Fibroblast of lung (primary cell): ENCODE measurements at regions not wholly inside any gene's neighbourhood (a gene's known extent, or its start where the extent isn't known, plus 50 kb on each side); places are given as distances from the start of the nearest gene placed in this dataset.
"Not testable (repeated sequence)": the region's sequence is repeated elsewhere in the genome, so short reads cannot be mapped to it uniquely, and the experiment has no call there.

Source experiments
- DNase-seq, 2 donors: peaks; one replicate each; pipeline versions ENCODE4 v3.0.0 to v3.0.0-alpha.2; 2010; ENCODE audit warnings: low read depth in 2 of 2
- H2AFZ ChIP-seq: 2 replicates; pipeline ENCODE4 v1.5.1; 2012; ENCODE audit warnings: low read length, control low read depth, inconsistent platforms
- H3K27ac ChIP-seq: 2 replicates; pipeline ENCODE4 v1.5.1; 2011; ENCODE audit warnings: low read length, control low read depth; ENCODE audit not compliant: insufficient read depth
- H3K27me3 ChIP-seq: 2 replicates; pipeline ENCODE4 v1.5.1; 2011; ENCODE audit warnings: mild to moderate bottlenecking, low read length; ENCODE audit not compliant: control insufficient read depth, insufficient read depth
- H3K36me3 ChIP-seq: 2 replicates; pipeline ENCODE4 v1.5.1; 2011; ENCODE audit warnings: low read length; ENCODE audit not compliant: control insufficient read depth, insufficient read depth
- H3K4me1 ChIP-seq: 2 replicates; pipeline ENCODE4 v1.5.1; 2011; ENCODE audit warnings: low read length; ENCODE audit not compliant: control insufficient read depth, insufficient read depth; ENCODE audit errors: extremely low read depth
- H3K4me2 ChIP-seq: 2 replicates; pipeline ENCODE4 v1.5.1; 2011; ENCODE audit warnings: low read length, control low read depth; ENCODE audit not compliant: insufficient read depth; ENCODE audit errors: extremely low read depth
- H3K4me3 ChIP-seq, 4 experiments: fragments of 200-600 bp in 1 of 4; sonication (generic) in 1 of 4; replicated peaks in 1 of 4; 2 replicates each; pipeline ENCODE4 v1.5.1; 2011 to 2016; ENCODE audit warnings: low read length in 4 of 4, low read depth in 3 of 4, mild to moderate bottlenecking in 3 of 4, control low read depth in 2 of 4, inconsistent platforms in 1 of 4, mixed read lengths in 1 of 4; ENCODE audit not compliant: insufficient read depth in 1 of 4; ENCODE audit errors: control extremely low read depth in 1 of 4
- H3K79me2 ChIP-seq: 2 replicates; pipeline ENCODE4 v1.5.1; 2012; ENCODE audit warnings: mild to moderate bottlenecking, low read length, inconsistent platforms; ENCODE audit not compliant: control insufficient read depth, insufficient read depth
- H3K9ac ChIP-seq: 2 replicates; pipeline ENCODE4 v1.5.1; 2011; ENCODE audit warnings: mild to moderate bottlenecking, low read length, control low read depth; ENCODE audit not compliant: insufficient read depth
- H3K9me3 ChIP-seq: 2 replicates; pipeline ENCODE4 v1.5.1; 2012; ENCODE audit warnings: low read depth, low read length; ENCODE audit not compliant: control insufficient read depth, insufficient read depth
- H4K20me1 ChIP-seq: 2 replicates; pipeline ENCODE4 v1.5.1; 2011; ENCODE audit warnings: low read length; ENCODE audit not compliant: control insufficient read depth, insufficient read depth; ENCODE audit errors: extremely low read depth
- EZH2 ChIP-seq: IDR thresholded peaks from 2 replicates; pipeline ENCODE4 v1.5.1; 2012; ENCODE audit warnings: low read length, control low read depth, mild to moderate bottlenecking; ENCODE audit errors: missing control alignments
- TF ChIP-seq, protein P1 (sequence below), 2 donors: IDR thresholded peaks in 1 of 2; conservative IDR thresholded peaks in 1 of 2; 1 replicate in 1 of 2; 2 replicates in 1 of 2; pipeline ENCODE4 v1.5.1; 2011 to 2012; ENCODE audit warnings: low read length in 2 of 2, control low read depth in 1 of 2, inconsistent platforms in 1 of 2, low read depth in 1 of 2, mild to moderate bottlenecking in 1 of 2

DNA sequence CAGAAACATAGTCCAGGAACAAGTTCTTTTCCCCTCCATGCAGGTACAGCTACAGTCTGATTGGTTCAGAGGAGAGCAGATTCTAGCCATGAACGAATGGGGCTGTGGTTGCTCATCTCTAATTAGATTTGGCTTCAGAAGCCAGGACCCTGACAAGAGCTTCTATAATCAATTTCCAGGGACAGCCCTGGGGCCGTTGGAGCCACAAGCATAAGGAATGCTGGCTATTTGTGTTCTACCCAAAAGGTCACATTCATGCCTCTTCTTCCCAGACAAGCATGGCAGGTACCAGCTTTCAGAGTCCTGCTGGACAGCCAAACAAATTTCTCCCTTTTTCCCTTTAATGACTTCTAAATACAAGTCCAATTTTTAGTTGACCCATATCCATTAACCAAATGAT is 215.5 kb upstream of the LRTM1 start:
- Histone ChIP-seq H3K27ac (no peak overlapping the region), H3K4me2 (no peak overlapping the region), H3K79me2 (no peaks in the 10 kb centered on the region), H4K20me1 (no peaks in the 10 kb centered on the region), H2AFZ (no peak overlapping the region), H3K36me3 (no peaks in the 10 kb centered on the region), H3K4me3 (no peak overlapping the region), H3K27me3 (no peaks in the 10 kb centered on the region), H3K9me3 (no peaks in the 10 kb centered on the region), H3K4me1 (no peaks in the 10 kb centered on the region), H3K9ac (no peak overlapping the region)
- peak in 1 of 2 donors; percentile 31 for DNase-seq
- TF ChIP-seq EZH2: no peak
- TF ChIP-seq, protein P1, sequence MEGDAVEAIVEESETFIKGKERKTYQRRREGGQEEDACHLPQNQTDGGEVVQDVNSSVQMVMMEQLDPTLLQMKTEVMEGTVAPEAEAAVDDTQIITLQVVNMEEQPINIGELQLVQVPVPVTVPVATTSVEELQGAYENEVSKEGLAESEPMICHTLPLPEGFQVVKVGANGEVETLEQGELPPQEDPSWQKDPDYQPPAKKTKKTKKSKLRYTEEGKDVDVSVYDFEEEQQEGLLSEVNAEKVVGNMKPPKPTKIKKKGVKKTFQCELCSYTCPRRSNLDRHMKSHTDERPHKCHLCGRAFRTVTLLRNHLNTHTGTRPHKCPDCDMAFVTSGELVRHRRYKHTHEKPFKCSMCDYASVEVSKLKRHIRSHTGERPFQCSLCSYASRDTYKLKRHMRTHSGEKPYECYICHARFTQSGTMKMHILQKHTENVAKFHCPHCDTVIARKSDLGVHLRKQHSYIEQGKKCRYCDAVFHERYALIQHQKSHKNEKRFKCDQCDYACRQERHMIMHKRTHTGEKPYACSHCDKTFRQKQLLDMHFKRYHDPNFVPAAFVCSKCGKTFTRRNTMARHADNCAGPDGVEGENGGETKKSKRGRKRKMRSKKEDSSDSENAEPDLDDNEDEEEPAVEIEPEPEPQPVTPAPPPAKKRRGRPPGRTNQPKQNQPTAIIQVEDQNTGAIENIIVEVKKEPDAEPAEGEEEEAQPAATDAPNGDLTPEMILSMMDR (conservative IDR thresholded peaks at IDR 0.05 in 1 of 2, IDR thresholded peaks at IDR 0.05 in 1 of 2; ENCODE audit: low read depth in 1 of 2, low read length in 2 of 2): no peak

DNA sequence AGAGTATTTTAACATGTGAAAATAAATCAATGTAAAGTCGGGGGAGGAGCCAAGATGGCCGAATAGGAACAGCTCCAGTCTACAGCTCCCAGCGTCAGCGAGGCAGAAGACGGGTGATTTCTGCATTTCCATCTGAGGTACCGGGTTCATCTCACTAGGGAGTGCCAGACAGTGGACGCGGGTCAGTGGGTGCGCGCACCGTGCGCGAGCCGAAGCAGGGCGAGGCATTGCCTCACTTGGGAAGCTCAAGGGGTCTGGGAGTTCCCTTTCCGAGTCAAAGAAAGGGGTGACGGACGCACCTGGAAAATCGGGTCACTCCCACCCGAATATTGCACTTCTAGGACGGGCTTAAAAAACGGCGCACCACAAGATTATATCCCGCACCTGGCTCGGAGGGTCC is 208.4 kb upstream of the LRTM1 start:
- H3K27ac ChIP-seq, DNase-seq, H3K36me3 ChIP-seq, H3K27me3 ChIP-seq, H3K9me3 ChIP-seq, H3K4me1 ChIP-seq, H3K79me2 ChIP-seq, H2AFZ ChIP-seq, H3K4me2 ChIP-seq, H4K20me1 ChIP-seq, H3K9ac ChIP-seq, H3K4me3 ChIP-seq: not testable (repeated sequence)

- no peaks in the 10 kb centered on the region for H3K27me3 ChIP-seq
- no peaks in the 10 kb centered on the region for H4K20me1 ChIP-seq
- H3K79me2 ChIP-seq: no peaks in the 10 kb centered on the region
- H3K27ac ChIP-seq: no peak overlapping the region
- no peaks in the 10 kb centered on the region for H3K4me1 ChIP-seq
- H3K4me2 ChIP-seq: no peak overlapping the region
- peak; percentile 53 to 84 for DNase-seq
- no peak overlapping the region for H2AFZ ChIP-seq
- H3K36me3 ChIP-seq: no peaks in the 10 kb centered on the region
- no peaks in the 10 kb centered on the region for H3K9me3 ChIP-seq
- TF ChIP-seq, protein P1 (conservative IDR thresholded peaks at IDR 0.05 in 1 of 2, IDR thresholded peaks at IDR 0.05 in 1 of 2; ENCODE audit: low read depth in 1 of 2, low read length in 2 of 2): no peak
- no peak for TF ChIP-seq EZH2
- H3K4me3 ChIP-seq: no peak overlapping the region
- no peak overlapping the region for H3K9ac ChIP-seq
Observed at GRCh38 chr3:55128225-55128823, 200.5 kb upstream of the LRTM1 start.
